IMR-90 (cell line): ENCODE measurements at regions not wholly inside any gene's neighbourhood (a gene's known extent, or its start where the extent isn't known, plus 50 kb on each side); places are given as distances from the start of the nearest gene placed in this dataset.

Experiments
- ATAC-seq: fragments of 200-7000 bp; cut with Tn5 transposase; 2 replicates; pipeline ENCODE4 v1.9.1; 2020; ENCODE audit warnings: low read depth, mild to moderate bottlenecking, moderate library complexity
- BruUV-seq: library from RNA; stranded (reverse); fragments of 400-500 nt; replicated peaks from 2 replicates; lab custom pipeline; 2021; lab: Mats Ljungman, UMichigan
- CTCF ChIA-PET: fragments of 300-600 bp; formaldehyde crosslinking; extraction: SDS; loops from one replicate; lab custom pipeline; 2021; ENCODE audit warnings: antibody characterized with exemption; lab: Yijun Ruan, JAX
- POLR2A ChIA-PET: fragments of 300-600 bp; sonication (Branson Sonifier 250); formaldehyde crosslinking; loops from one replicate; lab custom pipeline; 2022; ENCODE audit warnings: antibody characterized with exemption; ENCODE audit not compliant: unreplicated experiment; lab: Charles Lee
- DNase-seq: peaks from one replicate; pipeline ENCODE4 v3.0.0; 2013
- H2AFZ ChIP-seq: replicated peaks from 2 replicates; pipeline ENCODE3; 2013; ENCODE audit warnings: low read length, mild to moderate bottlenecking; ENCODE audit not compliant: poor library complexity
- H2AK5ac ChIP-seq: 2 replicates; pipeline ENCODE4 v1.6.1; 2013; ENCODE audit warnings: low read depth, low read length, inconsistent platforms
- H2AK9ac ChIP-seq: replicated peaks from 2 replicates; pipeline ENCODE3; 2013; ENCODE audit warnings: mild to moderate bottlenecking, low read depth, low read length, moderate library complexity; ENCODE audit not compliant: poor library complexity
- H2BK120ac ChIP-seq: 2 replicates; pipeline ENCODE4 v1.6.1; 2013; ENCODE audit warnings: low read depth, low read length, inconsistent platforms
- H2BK15ac ChIP-seq: 3 replicates; pipeline ENCODE4 v1.6.1; 2013; ENCODE audit warnings: low read depth, low read length, inconsistent platforms
- H2BK20ac ChIP-seq: 2 replicates; pipeline ENCODE4 v1.6.1; 2013; ENCODE audit warnings: low read depth, mild to moderate bottlenecking, inconsistent platforms, low read length, moderate library complexity
- H2BK5ac ChIP-seq: 2 replicates; pipeline ENCODE4 v1.6.1; 2013; ENCODE audit warnings: mild to moderate bottlenecking, low read depth, low read length, inconsistent platforms; ENCODE audit not compliant: poor library complexity, severe bottlenecking
- H3K14ac ChIP-seq: replicated peaks from 2 replicates; pipeline ENCODE4 v1.6.1; 2013; ENCODE audit warnings: low read depth, low read length, inconsistent platforms
- H3K18ac ChIP-seq: 2 replicates; pipeline ENCODE4 v1.6.1; 2013; ENCODE audit warnings: low read depth, low read length, control low read depth
- H3K23ac ChIP-seq: 2 replicates; pipeline ENCODE4 v1.6.1; 2013; ENCODE audit warnings: low read depth, low read length, inconsistent platforms
- H3K27ac ChIP-seq: 2 replicates; pipeline ENCODE4 v1.5.1; 2013; ENCODE audit warnings: mild to moderate bottlenecking, control low read depth, low read length; ENCODE audit not compliant: insufficient read depth
- H3K27me3 ChIP-seq: 2 replicates; pipeline ENCODE4 v1.6.1; 2013; ENCODE audit warnings: low read length; ENCODE audit not compliant: control insufficient read depth, insufficient read depth
- H3K36me3 ChIP-seq: 2 replicates; pipeline ENCODE4 v1.6.1; 2013; ENCODE audit warnings: low read length, mixed read lengths; ENCODE audit not compliant: control insufficient read depth, insufficient read depth
- H3K4ac ChIP-seq: 2 replicates; pipeline ENCODE4 v1.6.1; 2013; ENCODE audit warnings: low read depth, low read length, inconsistent platforms
- H3K4me1 ChIP-seq: 2 replicates; pipeline ENCODE4 v1.6.1; 2013; ENCODE audit warnings: low read length, mixed read lengths; ENCODE audit not compliant: control insufficient read depth, insufficient read depth
- H3K4me2 ChIP-seq: 2 replicates; pipeline ENCODE4 v1.6.1; 2013; ENCODE audit warnings: low read depth, mild to moderate bottlenecking, control low read depth, low read length, moderate library complexity
- H3K4me3 ChIP-seq: 2 replicates; pipeline ENCODE4 v1.5.1; 2013; ENCODE audit warnings: low read depth, mild to moderate bottlenecking, control low read depth, low read length, moderate library complexity; ENCODE audit not compliant: insufficient read depth
- H3K56ac ChIP-seq: 2 replicates; pipeline ENCODE4 v1.6.1; 2013; ENCODE audit warnings: low read length, inconsistent platforms; ENCODE audit not compliant: insufficient read depth; ENCODE audit errors: extremely low read depth
- H3K79me1 ChIP-seq, 2 experiments: 2 replicates each; pipeline ENCODE4 v1.6.1; 2013; ENCODE audit warnings: low read length in 2 of 2, inconsistent platforms in 1 of 2, low read depth in 1 of 2
- H3K9ac ChIP-seq: 2 replicates; pipeline ENCODE4 v1.6.1; 2013; ENCODE audit warnings: low read depth, low read length, control low read depth
- H3K9me1 ChIP-seq: 2 replicates; pipeline ENCODE4 v1.6.1; 2013; ENCODE audit warnings: low read length, inconsistent platforms; ENCODE audit not compliant: insufficient read depth
- H3K9me3 ChIP-seq: 2 replicates; pipeline ENCODE4 v1.6.1; 2013; ENCODE audit warnings: low read length; ENCODE audit not compliant: control insufficient read depth, insufficient read depth
- H4K20me1 ChIP-seq: 2 replicates; pipeline ENCODE4 v1.6.1; 2013; ENCODE audit warnings: low read length, inconsistent platforms; ENCODE audit not compliant: insufficient read depth
- H4K5ac ChIP-seq: 2 replicates; pipeline ENCODE4 v1.6.1; 2013; ENCODE audit warnings: mild to moderate bottlenecking, low read depth, low read length, control low read depth
- H4K8ac ChIP-seq, 2 experiments: 2 replicates each; pipeline ENCODE4 v1.6.1; 2013; ENCODE audit warnings: low read depth in 2 of 2, low read length in 2 of 2, control low read depth in 1 of 2, inconsistent platforms in 1 of 2
- H4K91ac ChIP-seq: 2 replicates; pipeline ENCODE4 v1.6.1; 2013; ENCODE audit warnings: low read depth, low read length, inconsistent platforms; ENCODE audit not compliant: insufficient read depth
- MAFK ChIP-seq: IDR thresholded peaks from 2 replicates; pipeline ENCODE4 v1.6.1; 2012; ENCODE audit warnings: low read depth, low read length, improper control_type of control experiment
- MXI1 ChIP-seq: IDR thresholded peaks from 2 replicates; pipeline ENCODE4 v1.6.1; 2012; ENCODE audit warnings: low read depth, mild to moderate bottlenecking, low read length, moderate library complexity, borderline replicate concordance
- NFE2L2 ChIP-seq: fragments of 150-350 bp; IDR thresholded peaks from 2 replicates; pipeline ENCODE4 v1.6.1; 2016; ENCODE audit warnings: low read depth, mild to moderate bottlenecking, low read length
- POLR2A ChIP-seq: IDR thresholded peaks from 2 replicates; pipeline ENCODE4 v1.6.1; 2012; ENCODE audit warnings: mild to moderate bottlenecking, low read depth, low read length
- WGBS, 2 experiments: methylation state at CpG; one replicate each; pipeline versions ENCODE4 v1.1.5 to v1.1.7; 2013; ENCODE audit warnings: missing lambda C conversion rate in 2 of 2; ENCODE audit not compliant: insufficient read length in 1 of 2; ENCODE audit errors: extremely low coverage in 2 of 2; 5-methylcytosine and 5-hydroxymethylcytosine counted together
- dilution Hi-C: fragments of 300-500 bp; cut with HindIII; formaldehyde crosslinking; loops from one replicate; pipeline ENCODE4 v1.14.3; 2018; ENCODE audit warnings: low sequenced_read_pairs; ENCODE audit not compliant: unreplicated experiment
- in situ Hi-C: fragments of 300-500 bp; cut with MboI; formaldehyde crosslinking; loops from 3 replicates; pipeline ENCODE4 v1.14.3; 2019; ENCODE audit warnings: low sequenced_read_pairs, inconsistent platforms, mixed read lengths
- intact Hi-C: fragments of 100-400 bp; cut with micrococcal nuclease; formaldehyde crosslinking; loops from 2 replicates; pipeline ENCODE4 v1.10.0; 2022

DNA sequence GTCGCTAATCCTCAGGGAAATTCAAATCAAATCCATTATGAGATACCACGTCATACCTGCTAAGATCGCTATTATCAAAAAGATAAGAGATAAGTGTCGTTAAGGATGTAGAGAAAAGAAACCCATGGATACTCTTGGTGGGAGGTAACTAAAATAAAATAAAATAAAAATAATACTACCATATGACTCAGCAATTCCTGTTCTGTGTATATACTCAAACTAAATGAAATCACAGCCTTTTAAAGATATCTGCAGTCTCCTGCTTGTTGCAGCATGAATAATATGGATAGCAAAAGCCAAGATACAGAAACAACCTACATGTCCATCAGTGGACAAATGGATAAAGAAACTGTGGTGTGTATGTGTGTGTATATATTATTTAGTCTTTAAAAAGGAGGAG is 105.8 kb upstream of the IL15 start:
- Histone ChIP-seq H3K9me1 (no peaks in the 10 kb centered on the region), H3K79me1 (no peaks in the 10 kb centered on the region), H3K9me3 (peaks cover 3% of the 10 kb centered on the region; the same call in 1 of the 2 replicates), H4K91ac (no peak overlapping the region), H2BK15ac (no peak overlapping the region), H2BK20ac (no peak overlapping the region), H3K23ac (no peak overlapping the region), H3K4ac (no peak overlapping the region), H3K27me3 (no peaks in the 10 kb centered on the region), H3K4me2 (no peak overlapping the region), H3K36me3 (no peaks in the 10 kb centered on the region), H2BK5ac (peak overlapping the region; percentile 48), H3K14ac (no peak overlapping the region), H2AK9ac (no peak overlapping the region), H3K9ac (no peak overlapping the region), H3K56ac (no peak overlapping the region), H3K27ac (no peak overlapping the region), H4K20me1 (no peaks in the 10 kb centered on the region), H3K4me3 (no peak overlapping the region), H2BK120ac (no peak overlapping the region), H4K5ac (no peak overlapping the region), H3K4me1 (no peaks in the 10 kb centered on the region; the same call in 1 of the 2 replicates), H3K18ac (peak overlapping the region; percentile 58; the same call in 1 of the 2 replicates), H4K8ac (no peak overlapping the region), H2AK5ac (no peak overlapping the region), H2AFZ (no peak overlapping the region)
- TF ChIP-seq MAFK (peak; percentile 54), MXI1 (no peak), NFE2L2 (peak; percentile 88), POLR2A (no peak)
- CTCF ChIA-PET: no interaction called here
- WGBS, 2 experiments: no CpG with 5 or more reads among the region's 4 CpGs
- intact Hi-C loops (no loop called here), dilution Hi-C loops (no loop called here), in situ Hi-C loops (no loop called here)
- POLR2A ChIA-PET: no interaction called here
- DNase-seq: peak; percentile 25
- no TSS peak for BruUV-seq
- ATAC-seq: peak; percentile 24; the same call in 1 of the 2 replicates
